ENCODE measurements at regions not wholly inside any gene's neighbourhood (a gene's known extent, or its start where the extent isn't known, plus 50 kb on each side); places are given as distances from the start of the nearest gene placed in this dataset.

- peak; percentile 44 for FAIRE-seq
These were observed 282.1 kb upstream of the ROPN1 start for GRCh38 chr3:124274051-124274450.

GRCh38 chr3:124275412-124275811 is 283.5 kb upstream of the ROPN1 start:
- DNase-seq (ENCODE audit: low spot score) = no peak
- FAIRE-seq = no peak

More at GRCh38 chr3:124274051-124274450, 282.1 kb upstream of the ROPN1 start:
- no peak for DNase-seq (ENCODE audit: low spot score)

DNA sequence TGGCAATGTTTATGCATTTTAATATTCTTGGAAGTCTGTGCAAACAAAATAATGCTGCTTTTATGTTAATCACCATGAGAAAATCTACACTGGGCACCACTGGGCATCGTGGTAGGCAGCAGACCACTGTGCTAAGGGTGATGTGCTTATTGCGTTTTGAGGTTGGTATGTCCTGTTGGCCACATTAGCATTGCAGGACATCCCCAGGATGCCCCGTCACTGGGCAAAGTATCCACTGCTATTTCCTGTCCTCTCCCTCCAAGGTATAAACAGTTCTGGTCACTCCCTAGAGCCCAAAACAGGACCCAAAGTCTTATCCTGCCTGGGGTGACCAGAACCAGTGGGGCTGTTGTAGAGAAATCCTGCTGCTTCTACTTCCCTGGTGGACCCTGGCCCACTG is 284.2 kb upstream of the ROPN1 start:
- no peak for DNase-seq (ENCODE audit: low spot score)
- peak; percentile 56 for FAIRE-seq

DNA sequence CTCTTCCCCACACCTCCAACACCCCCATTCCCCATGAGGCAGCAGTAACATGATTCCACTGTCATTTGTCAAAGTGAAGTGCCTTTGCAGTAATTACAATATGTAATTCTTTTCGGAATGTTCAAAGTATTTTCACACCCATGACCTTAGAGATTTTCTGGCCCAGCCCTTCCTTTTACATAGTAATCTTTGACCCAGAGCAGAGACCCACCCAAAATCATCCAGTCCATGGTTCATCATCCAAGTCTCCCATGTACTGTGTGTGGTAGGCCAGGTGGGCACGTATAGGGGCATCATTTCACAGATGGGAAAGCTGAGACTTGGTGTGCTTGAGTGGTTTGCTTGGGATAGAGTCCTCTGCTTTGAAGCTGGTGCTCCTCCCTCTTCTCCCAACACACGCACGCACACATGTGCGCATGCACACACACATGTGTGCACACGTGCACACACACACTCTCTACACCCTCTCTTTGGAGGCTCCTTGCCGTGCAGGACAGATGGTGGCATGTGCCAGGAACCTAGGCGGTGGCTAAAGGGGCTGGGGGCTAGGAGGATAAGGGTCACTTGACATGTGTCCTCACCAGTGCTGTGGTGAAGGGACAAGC is 284.7 kb upstream of the ROPN1 start:
- FAIRE-seq (peak; percentile 71), DNase-seq (ENCODE audit: low spot score) (no peak)

DNA sequence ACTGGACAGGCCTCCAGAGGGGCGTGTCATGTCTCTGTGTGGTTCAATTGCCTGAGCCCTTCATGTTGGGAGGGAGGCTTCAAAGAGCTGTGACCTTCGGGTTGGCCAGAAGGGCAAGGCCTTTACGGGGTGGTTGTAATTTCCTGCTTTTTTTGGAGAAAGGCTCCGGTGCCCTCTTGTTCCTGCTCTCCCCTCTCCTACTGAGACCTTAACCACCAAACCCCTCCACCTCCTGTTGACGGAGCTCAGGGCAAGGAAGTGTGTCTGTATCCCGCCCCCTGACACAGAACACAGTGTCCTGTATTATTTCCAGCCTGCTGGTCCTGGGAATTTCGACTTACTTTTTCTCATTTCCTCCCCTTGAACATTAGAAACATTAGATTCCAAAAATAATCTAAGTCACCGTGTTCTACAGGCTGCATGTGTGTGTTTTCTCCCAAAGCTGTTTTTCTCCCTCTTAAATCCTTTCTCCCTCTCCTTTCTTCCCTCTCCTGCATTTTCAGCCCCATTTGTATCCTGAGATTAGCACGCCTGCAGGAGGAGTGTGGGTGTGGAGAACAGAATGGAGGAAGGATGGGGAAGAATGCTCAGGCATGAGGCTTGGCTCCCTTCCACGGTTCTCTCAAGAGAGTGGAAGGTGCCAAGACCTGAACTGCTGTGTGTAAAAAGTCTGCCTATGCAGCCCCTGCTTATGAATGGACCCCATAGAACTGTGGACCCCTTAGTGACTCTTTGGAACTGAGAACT is 285.4 kb upstream of the ROPN1 start:
- FAIRE-seq = no peak
- no peak for DNase-seq (ENCODE audit: low spot score)

GRCh38 chr3:124281453-124282316 is 289.8 kb upstream of the ROPN1 start:
- FAIRE-seq = peak; percentile 30

DNA sequence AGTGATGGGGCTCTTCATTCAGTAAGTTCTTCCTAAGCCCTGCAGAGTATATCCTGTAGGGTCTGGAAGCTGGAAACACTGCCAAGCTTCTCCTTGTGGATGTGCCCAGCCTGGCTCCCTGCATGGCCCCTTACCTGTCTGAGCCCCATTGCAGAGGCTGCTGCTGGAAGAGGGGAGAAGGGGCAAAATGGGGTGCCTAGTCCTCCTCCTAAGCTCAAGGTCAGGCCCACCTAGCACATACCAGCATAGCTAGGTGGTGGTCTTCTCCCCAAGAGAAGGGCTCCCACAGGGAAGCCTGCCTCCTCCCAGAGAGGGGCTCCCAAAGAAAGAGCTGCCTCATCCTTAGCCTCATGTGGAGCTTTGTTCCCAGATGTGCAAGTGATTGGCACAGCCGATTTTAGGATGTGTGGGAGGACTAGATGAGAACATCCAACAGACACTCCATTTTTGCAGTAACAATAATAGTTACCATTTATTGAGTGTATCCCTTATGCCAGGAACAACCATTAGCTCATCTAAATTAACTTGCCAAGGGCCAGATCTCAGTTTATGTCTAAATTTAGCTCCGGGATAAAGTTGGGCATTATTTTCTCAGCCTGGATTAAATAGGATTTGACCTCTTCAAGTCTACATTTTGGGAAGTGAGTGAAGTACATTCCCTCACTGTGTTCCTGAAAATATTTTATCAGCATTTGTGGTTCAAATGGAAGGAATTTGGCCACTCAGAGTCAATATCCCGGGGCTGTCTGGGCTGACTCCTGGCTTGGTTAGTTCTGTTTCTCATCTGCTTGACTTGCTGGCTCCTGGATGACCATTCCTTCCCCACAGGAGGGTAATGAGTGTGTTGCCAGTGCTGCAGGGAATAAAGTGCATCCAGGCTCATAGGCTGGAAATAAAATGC is 291.1 kb upstream of the ROPN1 start:
- DNase-seq (ENCODE audit: low spot score) = no peak
- no peak for FAIRE-seq

More at GRCh38 chr3:124281453-124282316, 289.8 kb upstream of the ROPN1 start:
- DNase-seq (ENCODE audit: low spot score) = peak; percentile 53

DNA sequence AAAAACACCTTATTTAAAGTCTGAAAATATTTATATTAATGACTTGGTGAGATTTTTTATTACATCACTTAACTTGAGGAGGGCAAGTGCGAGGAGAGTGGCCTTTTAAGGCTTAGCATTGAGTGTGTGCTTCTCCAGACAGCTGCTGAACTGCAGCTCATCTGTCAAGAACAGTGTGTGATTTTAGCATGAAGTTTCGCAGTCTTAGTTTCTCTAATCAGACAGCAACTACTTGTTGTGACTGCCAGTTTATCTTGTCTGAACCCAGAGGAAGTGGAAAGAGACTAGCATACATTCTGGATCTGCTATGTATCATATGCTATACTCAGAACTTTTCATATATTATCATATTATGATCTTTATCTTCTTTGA is 291.7 kb upstream of the ROPN1 start:
- FAIRE-seq = no peak
- no peak for DNase-seq (ENCODE audit: low spot score)

- FAIRE-seq (no peak), DNase-seq (ENCODE audit: low spot score) (no peak)
These were observed 297.1 kb upstream of the ROPN1 start for GRCh38 chr3:124288996-124289395.

DNA sequence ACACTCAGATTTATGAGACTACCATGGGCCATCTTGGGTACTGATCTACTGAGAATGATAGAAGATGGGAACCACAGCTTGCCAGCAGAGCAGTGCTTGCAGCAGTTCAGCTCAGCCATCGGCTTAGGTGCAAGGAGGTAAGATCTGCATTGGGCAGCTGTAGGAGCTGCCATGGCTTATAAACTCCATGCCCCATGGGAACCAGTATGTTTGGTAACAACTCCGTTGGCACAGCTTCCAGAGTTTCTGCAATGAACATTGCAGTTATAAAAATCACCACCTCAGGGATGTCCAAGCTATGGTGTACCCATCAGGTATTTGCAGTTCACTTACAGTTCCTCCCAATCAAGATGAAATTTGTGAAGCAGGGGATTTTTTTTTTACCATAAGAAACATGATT is 299.1 kb upstream of the ROPN1 start:
- DNase-seq (ENCODE audit: low spot score) (no peak), FAIRE-seq (no peak)

DNA sequence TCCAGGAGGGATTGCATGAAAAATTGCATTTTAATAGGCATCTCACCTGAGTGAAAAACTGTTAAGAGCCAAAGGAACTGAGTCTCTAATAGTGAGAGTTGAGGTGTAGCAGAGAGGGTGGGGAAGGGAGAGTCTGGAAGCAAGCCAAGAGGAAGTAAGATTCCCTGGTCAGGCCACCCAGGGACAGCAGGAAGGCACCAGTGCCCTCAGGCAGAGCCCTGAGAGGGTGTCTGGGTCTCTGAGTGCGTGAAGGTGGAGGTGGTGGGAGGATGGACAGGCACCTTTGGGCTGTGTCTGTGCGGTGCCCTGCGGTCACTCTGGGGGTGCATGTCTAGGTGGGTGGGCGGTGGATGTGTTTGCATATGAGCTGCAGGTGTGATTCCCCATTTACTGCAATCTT is 300.4 kb upstream of the ROPN1 start:
- FAIRE-seq = no peak
- DNase-seq (ENCODE audit: low spot score) = no peak

DNA sequence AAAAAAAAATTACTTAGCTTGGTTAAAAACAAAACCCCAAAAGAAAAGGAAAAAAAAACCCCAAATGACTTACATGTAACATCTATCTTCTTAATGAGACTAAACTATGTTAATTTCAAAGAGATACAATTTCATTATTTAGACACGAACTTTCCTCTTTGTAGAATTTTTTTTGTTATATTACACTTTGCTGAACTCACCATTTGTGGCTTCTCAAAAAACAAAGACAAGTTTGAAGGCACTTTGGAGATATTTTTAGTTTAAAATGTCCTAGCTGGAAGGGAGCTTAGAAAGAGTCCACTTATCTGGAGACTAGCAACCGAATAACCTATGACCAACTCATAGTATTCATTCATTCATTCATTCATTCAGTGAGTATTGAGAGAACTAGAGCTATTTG is 301.7 kb upstream of the ROPN1 start:
- no peak for FAIRE-seq
- DNase-seq (ENCODE audit: low spot score) = no peak

- FAIRE-seq (no peak), DNase-seq (ENCODE audit: low spot score) (no peak)
These were observed 303.4 kb upstream of the ROPN1 start for GRCh38 chr3:124295362-124295761.

DNA sequence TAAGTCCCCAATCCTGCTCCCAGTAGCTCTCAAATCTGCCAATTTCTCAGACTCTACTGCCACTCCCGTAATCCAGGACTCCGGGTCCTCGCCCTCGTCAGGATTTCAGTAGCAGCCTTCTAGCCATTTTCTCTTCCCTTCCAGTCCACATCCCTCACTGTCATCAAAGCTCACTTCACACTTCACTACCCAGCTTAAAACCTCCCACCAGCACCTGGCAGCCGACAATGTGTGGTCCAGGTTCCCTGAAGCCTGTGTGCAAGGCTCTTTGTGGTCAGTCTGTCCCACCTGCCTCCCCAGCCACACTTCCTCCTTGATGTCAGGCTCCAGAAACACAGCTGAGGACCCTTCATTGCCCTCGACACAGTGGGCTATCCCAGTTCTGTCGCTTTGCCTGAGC is 304.5 kb upstream of the ROPN1 start:
- DNase-seq (ENCODE audit: low spot score) = no peak
- FAIRE-seq = peak; percentile 83

GRCh38 chr3:124297062-124297980 is 305.4 kb upstream of the ROPN1 start:
- no peak for FAIRE-seq
- no peak for DNase-seq (ENCODE audit: low spot score)

- no peak for FAIRE-seq
These were observed 306.4 kb upstream of the ROPN1 start for GRCh38 chr3:124298301-124298700.

GRCh38 chr3:124298951-124299350 is 307.0 kb upstream of the ROPN1 start:
- DNase-seq (ENCODE audit: low spot score) = no peak

More at GRCh38 chr3:124298301-124298700, 306.4 kb upstream of the ROPN1 start:
- no peak for DNase-seq (ENCODE audit: low spot score)

DNA sequence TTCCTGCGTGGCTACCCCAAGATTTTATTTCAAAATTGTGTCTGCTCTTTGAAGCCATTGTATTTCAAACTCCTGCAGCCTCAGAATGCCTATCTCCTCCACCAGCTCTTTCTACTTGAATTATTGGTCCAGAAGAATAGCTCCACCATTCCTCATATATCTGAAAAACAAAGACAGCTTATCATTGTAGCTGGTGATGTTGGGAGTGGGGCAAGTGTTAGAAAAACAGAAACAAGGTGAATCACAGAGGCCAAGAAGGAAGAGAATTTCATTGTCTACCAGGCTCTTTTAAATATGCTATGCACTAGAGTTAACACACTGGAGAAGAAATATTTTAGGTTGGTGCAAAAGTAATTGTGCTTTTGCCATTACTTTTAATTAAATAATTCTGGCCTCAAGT is 307.9 kb upstream of the ROPN1 start:
- DNase-seq (ENCODE audit: low spot score) (no peak), FAIRE-seq (no peak)

More at GRCh38 chr3:124298951-124299350, 307.0 kb upstream of the ROPN1 start:
- no peak for FAIRE-seq

GRCh38 chr3:124300416-124300815 is 308.5 kb upstream of the ROPN1 start:
- peak; percentile 9 for FAIRE-seq
- DNase-seq (ENCODE audit: low spot score) = no peak

DNA sequence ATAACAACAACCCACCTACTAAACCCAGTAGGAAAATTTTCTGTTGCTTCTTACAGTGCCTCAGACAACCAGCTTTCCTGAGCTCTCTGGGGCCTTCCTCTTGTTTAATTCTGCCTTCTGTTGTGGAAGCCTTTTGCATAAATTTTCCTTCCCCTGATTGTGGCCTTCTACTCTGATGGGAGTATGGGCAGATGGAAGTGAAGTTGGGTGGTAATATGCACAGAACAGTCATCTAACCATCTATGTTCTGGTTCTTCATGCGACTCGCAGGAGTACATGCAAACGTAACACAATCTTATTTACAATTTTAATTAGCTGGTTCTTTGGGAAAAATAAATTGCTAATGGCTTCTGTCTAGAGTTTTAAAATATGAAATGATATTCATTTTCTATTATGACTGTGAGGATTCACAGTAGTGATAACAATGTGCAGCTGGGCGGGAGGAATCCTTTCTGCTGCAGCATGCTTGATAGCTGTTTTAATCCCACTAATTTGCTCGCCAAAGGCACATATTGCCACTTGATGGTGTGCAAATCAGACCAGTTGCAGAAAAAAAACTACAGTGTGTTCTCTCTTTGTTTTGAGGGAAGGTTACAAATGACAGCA is 311.5 kb upstream of the ROPN1 start:
- FAIRE-seq = no peak
- DNase-seq (ENCODE audit: low spot score) = no peak
